K562 (cell line): ENCODE measurements at regions not wholly inside any gene's neighbourhood (a gene's known extent, or its start where the extent isn't known, plus 50 kb on each side); places are given as distances from the start of the nearest gene placed in this dataset.
"Not testable (repeated sequence)": the region's sequence is repeated elsewhere in the genome, so short reads cannot be mapped to it uniquely, and the experiment has no call there.

ENCODE experiments used
- ATAC-seq: fragments of 200-7000 bp; cut with Tn5 transposase; 3 replicates; pipeline ENCODE4 v1.9.1; 2020; ENCODE audit warnings: moderate library complexity
- BruUV-seq: library from RNA; stranded (reverse); fragments of 400-500 nt; replicated peaks from 2 replicates; lab custom pipeline; 2021; lab: Mats Ljungman, UMichigan
- CTCF ChIA-PET: fragments of 300-600 bp; formaldehyde crosslinking; extraction: SDS; loops from one replicate; lab custom pipeline; 2021; ENCODE audit warnings: low intra/inter-chr PET ratio; lab: Yijun Ruan, JAX
- POLR2A ChIA-PET: fragments of 300-600, 350-650 bp; sonication (Branson Sonifier 250); formaldehyde crosslinking; extraction: SDS; loops from one replicate; lab custom pipeline; 2021; ENCODE audit warnings: antibody characterized with exemption, inconsistent platforms; lab: Yijun Ruan, JAX
- DNase-seq, 4 experiments: peaks; one replicate each; pipeline versions ENCODE4 v3.0.0 to v3.0.0-alpha.2; 2011 to 2018; ENCODE audit warnings: low spot score in 3 of 4, mixed read lengths in 3 of 4; ENCODE audit errors: extremely low read depth in 1 of 4
- FAIRE-seq: peaks from 2 replicates; lab custom pipeline; 2011; peaks lifted over from hg19 to GRCh38; lab: Jason Lieb, UNC
- H2AFZ ChIP-seq: 2 replicates; pipeline ENCODE4 v1.6.0; 2011; ENCODE audit warnings: low read depth, low read length, control low read depth, inconsistent platforms
- H3K27ac ChIP-seq: fragments of 200-600 bp; 3 replicates; pipeline ENCODE4 v1.8.0; 2011; ENCODE audit warnings: low read depth, mild to moderate bottlenecking, control low read depth, inconsistent platforms, low read length, moderate library complexity, mixed read lengths; ENCODE audit errors: extremely low read depth
- H3K27me3 ChIP-seq, 2 experiments: fragments of 300-600 bp in 1 of 2; 2 replicates in 1 of 2; 3 replicates in 1 of 2; pipeline versions ENCODE4 v1.6.0 to v1.8.0; 2011; ENCODE audit warnings: inconsistent platforms in 2 of 2, low read length in 2 of 2, mild to moderate bottlenecking in 1 of 2, mixed read lengths in 1 of 2, moderate library complexity in 1 of 2; ENCODE audit not compliant: control insufficient read depth in 2 of 2, insufficient read depth in 2 of 2
- H3K36me3 ChIP-seq: fragments of 300-600 bp; 3 replicates; pipeline ENCODE4 v1.8.0; 2011; ENCODE audit warnings: mild to moderate bottlenecking, low read length, inconsistent platforms; ENCODE audit not compliant: control insufficient read depth, insufficient read depth
- H3K4me1 ChIP-seq, 2 experiments: fragments of 200-600 bp in 1 of 2; replicated peaks in 1 of 2; 2 replicates in 1 of 2; 3 replicates in 1 of 2; pipeline versions ENCODE4 v1.5.1 to v1.8.0; 2011; ENCODE audit warnings: inconsistent platforms in 2 of 2, low read length in 2 of 2, mild to moderate bottlenecking in 1 of 2, mixed read lengths in 1 of 2, moderate library complexity in 1 of 2; ENCODE audit not compliant: control insufficient read depth in 2 of 2, insufficient read depth in 2 of 2
- H3K4me2 ChIP-seq: 2 replicates; pipeline ENCODE4 v1.6.1; 2011; ENCODE audit warnings: low read length, control low read depth, inconsistent platforms, mixed read lengths; ENCODE audit not compliant: insufficient read depth
- H3K4me3 ChIP-seq: fragments of 200-600 bp; sonication (generic), shearing (Covaris generic); 2 replicates; pipeline ENCODE4 v1.5.1; 2016; ENCODE audit warnings: control low read depth, inconsistent platforms
- H3K79me2 ChIP-seq: fragments of 200-600 bp; 3 replicates; pipeline ENCODE4 v1.8.0; 2011; ENCODE audit warnings: low read length, inconsistent platforms; ENCODE audit not compliant: control insufficient read depth, insufficient read depth
- H3K9ac ChIP-seq, 2 experiments: 2 replicates each; pipeline versions ENCODE4 v1.6.0 to v1.6.1; 2011; ENCODE audit warnings: low read depth in 2 of 2, low read length in 2 of 2, control low read depth in 1 of 2, inconsistent platforms in 1 of 2, mild to moderate bottlenecking in 1 of 2, mixed read lengths in 1 of 2; ENCODE audit not compliant: insufficient read depth in 1 of 2
- H3K9me1 ChIP-seq: one replicate; pipeline ENCODE4 v1.6.0; 2011; ENCODE audit warnings: inconsistent platforms, mild to moderate bottlenecking, low read length, moderate library complexity; ENCODE audit not compliant: control insufficient read depth, insufficient read depth
- H3K9me3 ChIP-seq: replicated peaks from 2 replicates; pipeline ENCODE4 v1.5.1; 2011; ENCODE audit warnings: low read depth, low read length, inconsistent platforms; ENCODE audit not compliant: control insufficient read depth, insufficient read depth
- H4K20me1 ChIP-seq: replicated peaks from 2 replicates; pipeline ENCODE4 v1.6.1; 2011; ENCODE audit warnings: low read length, inconsistent platforms, mixed read lengths; ENCODE audit not compliant: control insufficient read depth, insufficient read depth
- CEBPG ChIP-seq, 3 experiments: fragments of 200-800 bp in 1 of 3; sonication (Bioruptor generic) in 1 of 3; sonication (generic) in 1 of 3; formaldehyde crosslinking in 1 of 3; IDR thresholded peaks in 2 of 3; conservative IDR thresholded peaks in 1 of 3; 2 replicates each; pipeline versions ENCODE4 v1.6.1 to v1.8.0; 2016 to 2022; ENCODE audit warnings: missing compliant biosample characterization in 2 of 3, missing genetic modification characterization in 2 of 3, mild to moderate bottlenecking in 1 of 3, missing genetic modification reagents in 1 of 3
- CHCHD3 ChIP-seq: fragments of 250-450 bp; sonication (Bioruptor Pico); IDR thresholded peaks from 2 replicates; pipeline ENCODE4 v2.1.2; 2022; ENCODE audit warnings: mild to moderate bottlenecking
- HNRNPH1 ChIP-seq: fragments of 200-400 bp; formaldehyde crosslinking; optimal IDR thresholded peaks from 2 replicates; pipeline ENCODE3; 2017; ENCODE audit warnings: low read depth, mild to moderate bottlenecking, low read length, moderate library complexity
- HNRNPLL ChIP-seq: fragments of 200-400 bp; formaldehyde crosslinking; IDR thresholded peaks from 2 replicates; pipeline ENCODE4 v1.6.1; 2017; ENCODE audit warnings: low read length, low read depth, mild to moderate bottlenecking; ENCODE audit not compliant: poor library complexity, severe bottlenecking
- MYBL2 ChIP-seq, 2 experiments: fragments of 450-650 bp in 1 of 2; sonication (generic) in 1 of 2; formaldehyde crosslinking in 1 of 2; IDR thresholded peaks; 2 replicates each; pipeline versions ENCODE4 v1.6.1 to v1.8.1; 2017 to 2022; ENCODE audit warnings: borderline replicate concordance in 1 of 2, inconsistent platforms in 1 of 2, low read depth in 1 of 2, mild to moderate bottlenecking in 1 of 2, missing genetic modification reagents in 1 of 2, moderate library complexity in 1 of 2
- PTRF ChIP-seq: fragments of 450-650 bp; IDR thresholded peaks from 2 replicates; pipeline ENCODE4 v1.6.1; 2016; ENCODE audit warnings: mild to moderate bottlenecking, missing genetic modification characterization, missing compliant biosample characterization
- ZNF583 ChIP-seq: fragments of 250-450 bp; sonication (Bioruptor Pico); IDR thresholded peaks from 2 replicates; pipeline ENCODE4 v1.4.0; 2020
- WGBS: fragments of 100-300 bp; shearing (Covaris generic); methylation state at CpG from one replicate; pipeline ENCODE4 v1.1.6; 2016; ENCODE audit warnings: low coverage, mixed read lengths; ENCODE audit not compliant: insufficient coverage; ENCODE audit errors: missing lambda C conversion rate; 5-methylcytosine and 5-hydroxymethylcytosine counted together
- in situ Hi-C: fragments of 300-500 bp; cut with MboI; formaldehyde crosslinking; loops from 4 replicates; pipeline ENCODE4 v1.15.0; 2018; ENCODE audit warnings: inconsistent platforms, mixed read lengths
- intact Hi-C: fragments of 100-400 bp; cut with micrococcal nuclease; formaldehyde crosslinking; loops from 2 replicates; pipeline ENCODE4 v1.14.2; 2022
- TF ChIP-seq, protein P1 (sequence below): fragments of 450-650 bp; formaldehyde crosslinking; IDR thresholded peaks from 2 replicates; pipeline ENCODE4 v1.4.0; 2020; ENCODE audit warnings: mild to moderate bottlenecking, moderate library complexity
- TF ChIP-seq, protein P2 (sequence below): fragments of 450-650 bp; IDR thresholded peaks from 2 replicates; pipeline ENCODE4 v1.7.0; 2016; ENCODE audit warnings: borderline replicate concordance
- TF ChIP-seq, protein P3 (sequence below): fragments of 250-450 bp; sonication (Bioruptor Pico); IDR thresholded peaks from 2 replicates; pipeline ENCODE4 v1.8.0; 2021; ENCODE audit warnings: borderline replicate concordance, mild to moderate bottlenecking, moderate library complexity; ENCODE audit not compliant: poor library complexity, severe bottlenecking

DNA sequence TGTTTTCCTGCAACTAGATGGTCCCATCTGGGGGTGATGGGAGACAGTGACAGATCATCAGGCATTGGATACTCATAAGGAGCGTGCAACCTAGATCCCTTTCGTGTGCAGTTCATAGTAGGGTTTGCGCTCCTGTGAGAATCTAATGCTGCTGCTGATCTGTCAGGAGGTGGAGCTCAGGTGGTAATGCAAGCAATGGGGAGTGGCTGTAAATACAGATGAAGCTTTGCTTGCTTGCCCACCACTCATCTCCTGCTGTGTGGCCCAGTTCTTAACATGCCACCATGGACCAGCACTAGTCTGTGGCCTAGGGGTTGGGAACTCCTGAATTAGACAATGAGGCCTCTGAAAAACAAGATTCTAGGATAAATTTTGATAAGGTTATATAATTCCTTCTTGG is 430.6 kb downstream of the KCNJ2 start:
- DNase-seq, H3K36me3 ChIP-seq, H3K4me1 ChIP-seq, CTCF ChIA-PET, H3K27ac ChIP-seq, FAIRE-seq, ATAC-seq, H3K4me3 ChIP-seq, BruUV-seq, H2AFZ ChIP-seq, H3K9me3 ChIP-seq, H4K20me1 ChIP-seq, H3K4me2 ChIP-seq, in situ Hi-C loops, intact Hi-C loops, POLR2A ChIA-PET, H3K9ac ChIP-seq, H3K9me1 ChIP-seq, H3K79me2 ChIP-seq, H3K27me3 ChIP-seq: not testable (repeated sequence)
- 13% methylated on average over 3 of the region's 3 CpGs for WGBS

DNA sequence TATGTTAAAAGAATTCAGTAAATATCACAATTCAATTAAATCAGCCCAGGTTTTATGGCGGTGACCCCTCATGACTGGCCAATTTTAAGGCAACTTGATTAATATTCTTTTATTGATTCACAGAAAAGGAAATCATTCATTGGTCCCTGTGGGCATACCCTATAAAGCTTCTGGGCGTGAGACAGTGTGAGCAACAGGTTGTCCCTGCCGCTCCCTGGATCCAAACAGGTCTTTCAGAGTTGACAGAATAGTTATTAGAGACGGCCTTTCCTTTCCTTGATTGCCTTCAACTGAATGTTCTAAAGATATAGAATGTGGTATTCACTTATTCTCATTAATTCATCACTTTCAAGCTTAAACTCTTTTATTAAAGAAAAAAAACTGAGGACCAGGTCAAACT is 433.9 kb downstream of the KCNJ2 start:
- intact Hi-C loops (no loop called here), in situ Hi-C loops (no loop called here)
- H3K9ac ChIP-seq, result no peak overlapping the region
- H3K36me3 ChIP-seq, result no peaks in the 10 kb centered on the region
- no peak overlapping the region for H2AFZ ChIP-seq
- no peak overlapping the region for H3K4me2 ChIP-seq
- ATAC-seq, result no peak
- ChIA-PET CTCF (interaction anchor here (0.5 kb wide), 1 partner anchor 578 kb away, joined by 3 read pairs; no protein-coding TSS in a partner anchor), POLR2A (no interaction called here)
- H3K27me3 ChIP-seq, result no peaks in the 10 kb centered on the region
- no peaks in the 10 kb centered on the region for H3K79me2 ChIP-seq
- no peaks in the 10 kb centered on the region for H3K9me1 ChIP-seq
- BruUV-seq, result no TSS peak
- 3% methylated on average over 4 of the region's 4 CpGs for WGBS
- H3K9me3 ChIP-seq, result no peaks in the 10 kb centered on the region
- no peak overlapping the region for H3K4me3 ChIP-seq
- H3K27ac ChIP-seq, result no peak overlapping the region
- no peaks in the 10 kb centered on the region for H3K4me1 ChIP-seq
- FAIRE-seq, result no peak
- no peaks in the 10 kb centered on the region for H4K20me1 ChIP-seq
- no peak for DNase-seq
- TF ChIP-seq CHCHD3 (CRISPR knock-in tag) (no peak), HNRNPH1 (no peak), PTRF (no peak), MYBL2 (IDR thresholded peaks at IDR 0.05; ENCODE audit: low read depth) (no peak), MYBL2 (CRISPR knock-in tag; IDR thresholded peaks at IDR 0.05; ENCODE audit: borderline replicate concordance) (no peak), HNRNPLL (no peak), CEBPG (CRISPR knock-in tag; IDR thresholded peaks at IDR 0.05) (no peak), CEBPG (tag; conservative IDR thresholded peaks at IDR 0.05 in 1 of 2, IDR thresholded peaks at IDR 0.05 in 1 of 2) (no peak), ZNF583 (CRISPR knock-in tag) (no peak)
- TF ChIP-seq, protein P1, sequence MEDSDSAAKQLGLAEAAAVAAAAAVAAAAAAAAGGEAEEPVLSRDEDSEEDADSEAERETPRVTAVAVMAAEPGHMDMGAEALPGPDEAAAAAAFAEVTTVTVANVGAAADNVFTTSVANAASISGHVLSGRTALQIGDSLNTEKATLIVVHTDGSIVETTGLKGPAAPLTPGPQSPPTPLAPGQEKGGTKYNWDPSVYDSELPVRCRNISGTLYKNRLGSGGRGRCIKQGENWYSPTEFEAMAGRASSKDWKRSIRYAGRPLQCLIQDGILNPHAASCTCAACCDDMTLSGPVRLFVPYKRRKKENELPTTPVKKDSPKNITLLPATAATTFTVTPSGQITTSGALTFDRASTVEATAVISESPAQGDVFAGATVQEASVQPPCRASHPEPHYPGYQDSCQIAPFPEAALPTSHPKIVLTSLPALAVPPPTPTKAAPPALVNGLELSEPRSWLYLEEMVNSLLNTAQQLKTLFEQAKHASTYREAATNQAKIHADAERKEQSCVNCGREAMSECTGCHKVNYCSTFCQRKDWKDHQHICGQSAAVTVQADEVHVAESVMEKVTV (CRISPR knock-in tag), result no peak
- TF ChIP-seq, protein P2, sequence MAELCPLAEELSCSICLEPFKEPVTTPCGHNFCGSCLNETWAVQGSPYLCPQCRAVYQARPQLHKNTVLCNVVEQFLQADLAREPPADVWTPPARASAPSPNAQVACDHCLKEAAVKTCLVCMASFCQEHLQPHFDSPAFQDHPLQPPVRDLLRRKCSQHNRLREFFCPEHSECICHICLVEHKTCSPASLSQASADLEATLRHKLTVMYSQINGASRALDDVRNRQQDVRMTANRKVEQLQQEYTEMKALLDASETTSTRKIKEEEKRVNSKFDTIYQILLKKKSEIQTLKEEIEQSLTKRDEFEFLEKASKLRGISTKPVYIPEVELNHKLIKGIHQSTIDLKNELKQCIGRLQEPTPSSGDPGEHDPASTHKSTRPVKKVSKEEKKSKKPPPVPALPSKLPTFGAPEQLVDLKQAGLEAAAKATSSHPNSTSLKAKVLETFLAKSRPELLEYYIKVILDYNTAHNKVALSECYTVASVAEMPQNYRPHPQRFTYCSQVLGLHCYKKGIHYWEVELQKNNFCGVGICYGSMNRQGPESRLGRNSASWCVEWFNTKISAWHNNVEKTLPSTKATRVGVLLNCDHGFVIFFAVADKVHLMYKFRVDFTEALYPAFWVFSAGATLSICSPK, result no peak
- TF ChIP-seq, protein P3, sequence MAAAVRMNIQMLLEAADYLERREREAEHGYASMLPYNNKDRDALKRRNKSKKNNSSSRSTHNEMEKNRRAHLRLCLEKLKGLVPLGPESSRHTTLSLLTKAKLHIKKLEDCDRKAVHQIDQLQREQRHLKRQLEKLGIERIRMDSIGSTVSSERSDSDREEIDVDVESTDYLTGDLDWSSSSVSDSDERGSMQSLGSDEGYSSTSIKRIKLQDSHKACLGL (CRISPR knock-in tag), result no peak
